ENCODE measurements at regions not wholly inside any gene's neighbourhood (a gene's known extent, or its start where the extent isn't known, plus 50 kb on each side); places are given as distances from the start of the nearest gene placed in this dataset.

DNA sequence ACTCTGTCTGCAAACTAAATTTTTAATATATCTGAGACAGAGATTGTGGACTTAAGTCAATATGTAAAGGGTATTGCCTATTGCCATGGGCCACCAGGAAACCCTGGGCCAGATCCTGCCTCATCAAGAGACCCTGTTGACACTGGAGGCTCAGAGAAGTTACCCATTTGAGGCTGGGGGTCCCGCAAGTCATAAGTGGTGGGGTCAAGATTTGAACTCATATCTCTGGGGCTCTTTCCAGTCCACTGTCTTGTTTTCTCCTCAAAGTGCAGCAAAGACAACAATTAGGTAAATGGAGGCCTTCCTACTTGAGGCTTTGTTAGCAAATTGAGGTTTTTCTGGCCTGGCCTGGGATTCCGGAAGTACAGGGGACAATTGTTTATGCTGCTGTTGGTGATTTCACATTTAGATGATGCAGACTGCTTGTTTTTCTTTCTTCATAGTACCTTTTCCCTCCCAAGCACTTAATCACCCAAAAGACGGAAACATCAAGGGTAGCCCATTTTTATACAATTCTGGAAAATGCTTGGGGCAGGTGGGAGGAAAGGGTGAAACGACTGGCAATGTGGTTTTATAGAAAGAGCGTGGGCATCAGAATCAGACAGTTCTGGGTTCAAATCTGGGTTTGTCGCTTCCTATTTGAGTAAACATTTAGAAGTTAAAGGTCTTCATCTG is 160.0 kb downstream of the SMIM20 start:
- Histone ChIP-seq H3K27me3 (no peaks in the 10 kb centered on the region), H3K4me3 (no peak overlapping the region), H3K36me3 (replicated peaks in 1 of 2) (no peaks in the 10 kb centered on the region), H3K4me1 (replicated peaks in 1 of 2) (peaks cover 0 to 9% of the 10 kb centered on the region in 2 donors), H3K27ac (peak overlapping the region in 2 of 5 donors; percentile 5 to 26), H3K9me3 (replicated peaks in 1 of 3) (no peaks in the 10 kb centered on the region)
- no peak for DNase-seq
- 81 to 93% (median 85%) methylated on average over 6 of the region's 6 CpGs for WGBS, 4 donors
- intact Hi-C loops (cut with DNase I), result no loop called here
- TF ChIP-seq POLR2A (IDR thresholded peaks at IDR 0.05), result no peak
- TF ChIP-seq, protein P1, sequence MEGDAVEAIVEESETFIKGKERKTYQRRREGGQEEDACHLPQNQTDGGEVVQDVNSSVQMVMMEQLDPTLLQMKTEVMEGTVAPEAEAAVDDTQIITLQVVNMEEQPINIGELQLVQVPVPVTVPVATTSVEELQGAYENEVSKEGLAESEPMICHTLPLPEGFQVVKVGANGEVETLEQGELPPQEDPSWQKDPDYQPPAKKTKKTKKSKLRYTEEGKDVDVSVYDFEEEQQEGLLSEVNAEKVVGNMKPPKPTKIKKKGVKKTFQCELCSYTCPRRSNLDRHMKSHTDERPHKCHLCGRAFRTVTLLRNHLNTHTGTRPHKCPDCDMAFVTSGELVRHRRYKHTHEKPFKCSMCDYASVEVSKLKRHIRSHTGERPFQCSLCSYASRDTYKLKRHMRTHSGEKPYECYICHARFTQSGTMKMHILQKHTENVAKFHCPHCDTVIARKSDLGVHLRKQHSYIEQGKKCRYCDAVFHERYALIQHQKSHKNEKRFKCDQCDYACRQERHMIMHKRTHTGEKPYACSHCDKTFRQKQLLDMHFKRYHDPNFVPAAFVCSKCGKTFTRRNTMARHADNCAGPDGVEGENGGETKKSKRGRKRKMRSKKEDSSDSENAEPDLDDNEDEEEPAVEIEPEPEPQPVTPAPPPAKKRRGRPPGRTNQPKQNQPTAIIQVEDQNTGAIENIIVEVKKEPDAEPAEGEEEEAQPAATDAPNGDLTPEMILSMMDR (IDR thresholded peaks at IDR 0.05), result no peak

DNA sequence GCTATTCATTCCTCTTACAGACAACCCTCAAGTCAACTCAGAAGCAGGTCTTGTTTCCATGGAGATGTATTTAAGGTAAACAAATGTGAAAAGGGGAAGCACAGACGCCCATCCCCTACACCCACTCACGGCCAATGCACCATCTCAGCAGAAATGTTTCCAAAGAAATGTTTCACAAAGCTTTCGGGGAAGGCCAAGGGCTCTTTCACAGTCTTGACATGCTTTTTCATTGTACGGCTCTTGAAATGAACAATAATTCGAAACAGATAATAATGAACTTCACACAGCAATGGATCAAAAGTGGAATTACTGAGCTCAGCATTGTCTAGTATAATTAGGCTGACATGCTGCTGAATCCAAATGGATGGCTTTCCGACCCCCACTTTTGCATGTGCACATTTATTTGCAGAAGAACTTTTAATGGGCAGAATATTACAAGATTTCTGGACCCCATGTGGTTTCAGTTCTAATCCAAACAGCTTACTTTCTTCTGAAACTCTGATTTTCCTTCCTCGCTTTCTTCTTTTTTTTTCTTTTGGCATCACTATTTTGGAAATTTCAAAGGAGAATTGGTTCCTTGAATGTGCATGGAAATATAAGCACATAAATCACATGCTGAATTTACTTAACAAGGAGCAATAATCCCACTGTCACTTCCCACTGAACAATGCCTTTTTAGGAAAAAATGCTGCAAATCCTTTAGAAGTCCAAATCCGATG is 160.9 kb downstream of the SMIM20 start:
- 58 to 61% (median 59%) methylated on average over 8 of the region's 8 CpGs for WGBS, 4 donors
- Histone ChIP-seq H3K27me3 (no peaks in the 10 kb centered on the region), H3K27ac (peak overlapping the region in 3 of 5 donors; percentile 14 to 81 (median 39)), H3K9me3 (replicated peaks in 1 of 3) (no peaks in the 10 kb centered on the region), H3K4me3 (no peak overlapping the region), H3K4me1 (replicated peaks in 1 of 2) (peaks cover 0 to 9% of the 10 kb centered on the region in 2 donors), H3K36me3 (replicated peaks in 1 of 2) (no peaks in the 10 kb centered on the region)
- intact Hi-C loops (cut with DNase I), result no loop called here
- DNase-seq, result peak in 6 of 7 donors; percentile 14 to 60 (median 44)
- TF ChIP-seq, protein P1 (IDR thresholded peaks at IDR 0.05), result no peak
- no peak for TF ChIP-seq POLR2A (IDR thresholded peaks at IDR 0.05)

DNA sequence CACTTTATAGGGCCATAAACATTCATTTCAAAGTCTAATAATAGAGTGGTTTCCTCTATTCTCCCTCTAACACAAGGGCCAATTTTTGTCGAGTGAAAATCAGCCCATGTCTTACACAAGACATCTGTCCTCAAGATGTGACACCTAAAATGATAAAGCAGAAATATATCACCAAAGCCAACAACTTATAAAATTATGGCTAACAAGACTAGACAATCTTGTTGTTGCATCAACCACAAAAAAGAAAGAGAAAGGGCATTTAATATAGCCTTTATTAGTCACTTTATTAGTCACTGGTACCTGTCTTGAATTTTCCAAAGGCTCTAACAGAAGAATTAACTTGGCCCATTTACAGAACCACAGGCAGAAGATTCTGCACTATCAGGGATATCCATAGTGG is 161.6 kb downstream of the SMIM20 start:
- WGBS, 4 donors, result 19 to 50% (median 37%) methylated on average over 1 of the region's 1 CpG
- no peaks in the 10 kb centered on the region for H3K36me3 ChIP-seq (replicated peaks in 1 of 2)
- no peak overlapping the region for H3K4me3 ChIP-seq
- TF ChIP-seq, protein P1 (IDR thresholded peaks at IDR 0.05), result no peak
- no peak for TF ChIP-seq POLR2A (IDR thresholded peaks at IDR 0.05)
- DNase-seq, result no peak
- H3K9me3 ChIP-seq (replicated peaks in 1 of 3), result no peaks in the 10 kb centered on the region
- intact Hi-C loops (cut with DNase I), result no loop called here
- H3K27ac ChIP-seq, result peak overlapping the region in 3 of 5 donors; percentile 14 to 81 (median 39)
- peaks cover 0 to 9% of the 10 kb centered on the region in 2 donors for H3K4me1 ChIP-seq (replicated peaks in 1 of 2)
- no peaks in the 10 kb centered on the region for H3K27me3 ChIP-seq

DNA sequence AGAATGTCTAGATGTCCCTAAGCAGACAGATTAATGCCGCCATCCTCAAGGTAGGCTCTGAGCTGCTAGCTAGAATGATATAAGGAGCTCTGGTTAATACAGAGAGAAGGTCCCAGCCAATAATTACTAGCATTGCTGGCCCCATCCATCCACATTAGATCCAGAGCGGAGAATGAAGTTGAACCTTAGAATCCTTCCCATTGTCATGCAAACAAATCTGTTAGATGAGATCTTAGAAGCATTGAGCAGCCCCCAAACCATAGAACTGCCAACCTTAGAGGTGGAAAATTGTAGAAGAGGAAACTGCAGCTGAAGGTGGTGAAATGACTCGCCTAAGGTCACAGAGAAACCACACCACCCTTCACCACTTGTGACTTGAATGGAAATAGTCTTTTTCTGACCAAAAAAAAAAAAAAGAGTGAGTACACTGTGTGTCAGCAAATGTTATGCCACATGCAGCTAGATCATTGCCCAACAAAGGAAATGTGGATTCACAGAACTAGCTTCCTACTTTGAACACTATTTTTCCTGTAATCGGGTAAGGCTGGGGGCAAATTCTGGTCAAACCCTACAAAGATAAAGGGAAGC is 162.1 kb downstream of the SMIM20 start:
- 75 to 85% (median 83%) methylated on average over 4 of the region's 4 CpGs for WGBS, 4 donors
- Histone ChIP-seq H3K36me3 (replicated peaks in 1 of 2) (no peaks in the 10 kb centered on the region), H3K9me3 (replicated peaks in 1 of 3) (no peaks in the 10 kb centered on the region), H3K4me1 (replicated peaks in 1 of 2) (peaks cover 0 to 9% of the 10 kb centered on the region in 2 donors), H3K27ac (peak overlapping the region in 3 of 5 donors; percentile 14 to 81 (median 39)), H3K27me3 (no peaks in the 10 kb centered on the region), H3K4me3 (no peak overlapping the region)
- TF ChIP-seq POLR2A (IDR thresholded peaks at IDR 0.05), result no peak
- TF ChIP-seq, protein P1 (IDR thresholded peaks at IDR 0.05), result no peak
- intact Hi-C loops (cut with DNase I), result no loop called here
- peak in 2 of 7 donors; percentile 26 to 32 for DNase-seq
